Duodenal mucosa (tissue), 2 donors: ENCODE measurements at regions not wholly inside any gene's neighbourhood (a gene's known extent, or its start where the extent isn't known, plus 50 kb on each side); places are given as distances from the start of the nearest gene placed in this dataset.
"Not testable (repeated sequence)": the region's sequence is repeated elsewhere in the genome, so short reads cannot be mapped to it uniquely, and the experiment has no call there.

Experiments
- H3K27ac ChIP-seq: one replicate; pipeline ENCODE4 v1.7.0; 2013; ENCODE audit warnings: low read depth, low read length
- H3K27me3 ChIP-seq, 2 donors: one replicate each; pipeline ENCODE4 v1.7.0; 2013; ENCODE audit warnings: low read length in 2 of 2, control low read depth in 1 of 2; ENCODE audit not compliant: insufficient read depth in 2 of 2, control insufficient read depth in 1 of 2
- H3K36me3 ChIP-seq, 2 donors: one replicate each; pipeline ENCODE4 v1.7.0; 2013; ENCODE audit warnings: low read length in 2 of 2, control low read depth in 1 of 2; ENCODE audit not compliant: insufficient read depth in 2 of 2, control insufficient read depth in 1 of 2
- H3K4me1 ChIP-seq, 2 donors: one replicate each; pipeline ENCODE4 v1.7.0; 2013; ENCODE audit warnings: low read length in 2 of 2, control low read depth in 1 of 2; ENCODE audit not compliant: insufficient read depth in 2 of 2, control insufficient read depth in 1 of 2
- H3K4me3 ChIP-seq, 2 donors: one replicate each; pipeline ENCODE4 v1.7.0; 2013; ENCODE audit warnings: low read length in 2 of 2, low read depth in 1 of 2
- H3K9ac ChIP-seq, 2 donors: one replicate each; pipeline ENCODE4 v1.7.0; 2013; ENCODE audit warnings: low read length in 2 of 2, low read depth in 1 of 2
- H3K9me3 ChIP-seq, 2 donors: one replicate each; pipeline ENCODE4 v1.7.0; 2013; ENCODE audit warnings: low read length in 2 of 2, control low read depth in 1 of 2; ENCODE audit not compliant: control insufficient read depth in 1 of 2

GRCh38 chr16:9344508-9344907 lies 253.1 kb downstream of the HAPSTR1 start:
- Histone ChIP-seq H3K9me3 (no peaks in the 10 kb centered on the region), H3K27ac (no peak overlapping the region), H3K36me3 (no peaks in the 10 kb centered on the region), H3K9ac (no peak overlapping the region), H3K4me1 (no peaks in the 10 kb centered on the region), H3K4me3 (no peak overlapping the region), H3K27me3 (no peaks in the 10 kb centered on the region)

GRCh38 chr16:9345046-9345445 lies 253.6 kb downstream of the HAPSTR1 start:
- H3K27ac ChIP-seq: no peak overlapping the region
- no peak overlapping the region for H3K9ac ChIP-seq
- no peak overlapping the region for H3K4me3 ChIP-seq
- no peaks in the 10 kb centered on the region for H3K36me3 ChIP-seq
- H3K4me1 ChIP-seq: no peaks in the 10 kb centered on the region
- H3K27me3 ChIP-seq: no peaks in the 10 kb centered on the region
- H3K9me3 ChIP-seq: no peaks in the 10 kb centered on the region

- Histone ChIP-seq H3K27ac (no peak overlapping the region), H3K4me3 (no peak overlapping the region), H3K9ac (no peak overlapping the region), H3K9me3 (no peaks in the 10 kb centered on the region), H3K27me3 (no peaks in the 10 kb centered on the region), H3K36me3 (no peaks in the 10 kb centered on the region), H3K4me1 (peaks cover under 1 to 2% of the 10 kb centered on the region in 2 donors)
Measured at GRCh38 chr16:9345880-9346279, 254.4 kb downstream of the HAPSTR1 start.

GRCh38 chr16:9348912-9349311 lies 257.5 kb downstream of the HAPSTR1 start:
- peaks cover 6 to 8% of the 10 kb centered on the region in 2 donors for H3K4me1 ChIP-seq
- H3K27ac ChIP-seq: no peak overlapping the region
- H3K4me3 ChIP-seq: no peak overlapping the region
- no peaks in the 10 kb centered on the region for H3K9me3 ChIP-seq
- H3K36me3 ChIP-seq: no peaks in the 10 kb centered on the region
- no peak overlapping the region for H3K9ac ChIP-seq
- no peaks in the 10 kb centered on the region for H3K27me3 ChIP-seq

- H3K36me3 ChIP-seq, H3K4me1 ChIP-seq, H3K9ac ChIP-seq, H3K27me3 ChIP-seq, H3K27ac ChIP-seq, H3K4me3 ChIP-seq, H3K9me3 ChIP-seq: not testable (repeated sequence)
Measured at GRCh38 chr16:9349373-9349960, 258.0 kb downstream of the HAPSTR1 start.

- not testable (repeated sequence) for H3K9me3 ChIP-seq, H3K36me3 ChIP-seq, H3K4me3 ChIP-seq, H3K4me1 ChIP-seq, H3K9ac ChIP-seq, H3K27me3 ChIP-seq, H3K27ac ChIP-seq
Measured at GRCh38 chr16:9350119-9350799, 258.8 kb downstream of the HAPSTR1 start.

GRCh38 chr16:9351440-9351839 lies 260.0 kb downstream of the HAPSTR1 start:
- no peaks in the 10 kb centered on the region for H3K27me3 ChIP-seq
- H3K4me3 ChIP-seq: no peak overlapping the region
- no peaks in the 10 kb centered on the region for H3K9me3 ChIP-seq
- no peak overlapping the region for H3K9ac ChIP-seq
- peaks cover 6 to 8% of the 10 kb centered on the region in 2 donors for H3K4me1 ChIP-seq
- H3K27ac ChIP-seq: no peak overlapping the region
- no peaks in the 10 kb centered on the region for H3K36me3 ChIP-seq

- Histone ChIP-seq H3K4me1 (peaks cover 6 to 8% of the 10 kb centered on the region in 2 donors), H3K9ac (no peak overlapping the region), H3K36me3 (no peaks in the 10 kb centered on the region), H3K4me3 (no peak overlapping the region), H3K27ac (no peak overlapping the region), H3K27me3 (no peaks in the 10 kb centered on the region), H3K9me3 (no peaks in the 10 kb centered on the region)
Measured at GRCh38 chr16:9351841-9352434, 260.5 kb downstream of the HAPSTR1 start.

- H3K27ac ChIP-seq: no peak overlapping the region
- H3K4me3 ChIP-seq: no peak overlapping the region
- no peaks in the 10 kb centered on the region for H3K4me1 ChIP-seq
- no peaks in the 10 kb centered on the region for H3K9me3 ChIP-seq
- no peaks in the 10 kb centered on the region for H3K27me3 ChIP-seq
- no peak overlapping the region for H3K9ac ChIP-seq
- H3K36me3 ChIP-seq: no peaks in the 10 kb centered on the region
Measured at GRCh38 chr16:9357829-9358228, 266.4 kb downstream of the HAPSTR1 start.

GRCh38 chr16:9360075-9360474 lies 268.6 kb downstream of the HAPSTR1 start:
- Histone ChIP-seq H3K36me3 (no peaks in the 10 kb centered on the region), H3K9ac (no peak overlapping the region)

More at GRCh38 chr16:9360075-9360474, 268.6 kb downstream of the HAPSTR1 start:
- Histone ChIP-seq H3K9me3 (no peaks in the 10 kb centered on the region), H3K27ac (no peak overlapping the region), H3K4me1 (no peaks in the 10 kb centered on the region), H3K27me3 (no peaks in the 10 kb centered on the region), H3K4me3 (no peak overlapping the region)
